PC-9 (cell line): ENCODE measurements at regions not wholly inside any gene's neighbourhood (a gene's known extent, or its start where the extent isn't known, plus 50 kb on each side); places are given as distances from the start of the nearest gene placed in this dataset.

ENCODE experiments used
- BruUV-seq: library from RNA; stranded (reverse); fragments of 400-500 nt; replicated peaks from 2 replicates; lab custom pipeline; 2021; lab: Mats Ljungman, UMichigan
- CTCF ChIA-PET: fragments of 300-600 bp; sonication (Branson Sonifier 250); formaldehyde crosslinking; loops from one replicate; lab custom pipeline; 2022; ENCODE audit warnings: antibody characterized with exemption; lab: Charles Lee
- POLR2A ChIA-PET: fragments of 300-600 bp; sonication (Branson Sonifier 250); formaldehyde crosslinking; loops from one replicate; lab custom pipeline; 2022; ENCODE audit warnings: antibody characterized with exemption; ENCODE audit not compliant: unreplicated experiment; lab: Charles Lee
- DNase-seq, 2 experiments: peaks; one replicate each; pipeline versions ENCODE4 v3.0.0 to v3.0.0-alpha.2; 2015 to 2022; ENCODE audit warnings: mixed read lengths in 1 of 2
- H2AFZ ChIP-seq: fragments of 200-600 bp; sonication (generic); 2 replicates; pipeline ENCODE4 v1.8.1; 2017; ENCODE audit warnings: antibody characterized with exemption
- H3F3A ChIP-seq: fragments of 200-600 bp; sonication (generic); 2 replicates; pipeline ENCODE4 v1.8.1; 2017; ENCODE audit warnings: antibody characterized with exemption, mild to moderate bottlenecking, low read depth; ENCODE audit not compliant: insufficient read depth
- H3K27ac ChIP-seq: fragments of 200-600 bp; sonication (generic); 2 replicates; pipeline ENCODE4 v1.6.1; 2016; ENCODE audit warnings: mixed run types
- H3K27me3 ChIP-seq: fragments of 200-600 bp; sonication (generic); 2 replicates; pipeline ENCODE4 v1.6.1; 2016; ENCODE audit warnings: low read depth, mixed run types; ENCODE audit not compliant: insufficient read depth
- H3K36me3 ChIP-seq: fragments of 200-600 bp; sonication (generic); 2 replicates; pipeline ENCODE4 v1.6.1; 2016; ENCODE audit warnings: low read depth, mixed run types
- H3K4me1 ChIP-seq: fragments of 200-600 bp; sonication (generic); replicated peaks from 2 replicates; pipeline ENCODE4 v1.6.1; 2016; ENCODE audit warnings: mixed run types; ENCODE audit not compliant: insufficient read depth
- H3K4me2 ChIP-seq: fragments of 200-600 bp; sonication (generic); 2 replicates; pipeline ENCODE4 v1.6.1; 2017; ENCODE audit warnings: mixed run types
- H3K4me3 ChIP-seq: fragments of 200-600 bp; sonication (generic); 2 replicates; pipeline ENCODE4 v1.6.1; 2016; ENCODE audit warnings: mixed run types
- H3K79me2 ChIP-seq: fragments of 200-600 bp; sonication (generic); 2 replicates; pipeline ENCODE4 v1.6.1; 2017; ENCODE audit warnings: low read depth, mixed run types
- H3K9me2 ChIP-seq: fragments of 200-600 bp; sonication (generic); 2 replicates; pipeline ENCODE4 v1.8.1; 2017; ENCODE audit warnings: mild to moderate bottlenecking; ENCODE audit not compliant: insufficient read depth
- H3K9me3 ChIP-seq: fragments of 200-600 bp; sonication (generic); 2 replicates; pipeline ENCODE4 v1.8.1; 2016; ENCODE audit warnings: low read depth; ENCODE audit not compliant: insufficient read depth
- H4K20me1 ChIP-seq: fragments of 200-600 bp; sonication (generic); 2 replicates; pipeline ENCODE4 v1.8.1; 2017; ENCODE audit not compliant: insufficient read depth
- EZH2 ChIP-seq: fragments of 200-600 bp; sonication (generic); IDR thresholded peaks from 2 replicates; pipeline ENCODE4 v1.8.0; 2017; ENCODE audit warnings: antibody characterized with exemption, low read depth
- intact Hi-C: fragments of 100-400 bp; cut with micrococcal nuclease; formaldehyde crosslinking; loops from one replicate; pipeline ENCODE4 v1.10.0; 2022; ENCODE audit not compliant: unreplicated experiment
- TF ChIP-seq, protein P1 (sequence below): fragments of 200-600 bp; sonication (generic); conservative IDR thresholded peaks from 2 replicates; pipeline ENCODE4 v1.6.1; 2017; ENCODE audit warnings: mixed run types, antibody characterized with exemption, mild to moderate bottlenecking, moderate library complexity

DNA sequence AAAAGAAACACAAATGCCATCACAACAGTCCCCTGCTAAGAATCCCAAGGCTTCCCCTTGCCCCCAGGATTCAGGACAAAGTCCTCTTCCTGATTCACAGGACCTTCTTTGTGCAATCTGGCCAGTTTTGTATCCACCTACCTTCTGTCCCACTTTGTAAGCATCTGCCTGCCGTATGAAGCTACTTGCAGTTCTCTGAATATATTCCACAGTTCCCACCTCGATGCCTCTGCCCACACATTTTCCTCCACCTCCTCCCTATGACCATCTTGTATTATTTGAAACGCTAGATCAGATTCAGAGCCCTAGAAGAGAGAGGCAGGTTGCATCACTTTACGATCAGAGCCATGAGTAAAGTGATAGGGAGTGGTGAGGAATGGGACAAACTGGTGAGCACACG is 159.2 kb upstream of the XYLT1 start:
- ChIA-PET POLR2A (no interaction called here), CTCF (no interaction called here)

DNA sequence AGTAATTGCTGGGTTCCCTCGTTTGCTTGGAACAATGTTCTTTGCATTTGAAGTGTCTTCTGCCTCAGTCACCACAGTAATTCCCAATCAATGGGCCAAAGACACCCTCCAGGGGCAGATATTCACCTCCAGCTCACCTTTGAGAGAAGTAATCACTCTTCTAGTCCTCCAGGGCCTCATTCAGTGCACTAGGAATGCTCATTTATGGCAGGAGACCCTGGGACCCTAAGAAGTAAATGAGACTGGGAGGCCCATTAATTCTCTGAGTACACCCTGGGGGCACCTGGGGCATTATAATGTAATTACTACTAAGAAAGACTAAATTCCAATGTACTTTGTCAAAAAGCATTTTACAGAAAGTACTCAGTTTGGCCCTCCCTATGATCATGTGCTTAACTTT is 158.2 kb upstream of the XYLT1 start:
- no TSS peak for BruUV-seq
- TF ChIP-seq, protein P1, sequence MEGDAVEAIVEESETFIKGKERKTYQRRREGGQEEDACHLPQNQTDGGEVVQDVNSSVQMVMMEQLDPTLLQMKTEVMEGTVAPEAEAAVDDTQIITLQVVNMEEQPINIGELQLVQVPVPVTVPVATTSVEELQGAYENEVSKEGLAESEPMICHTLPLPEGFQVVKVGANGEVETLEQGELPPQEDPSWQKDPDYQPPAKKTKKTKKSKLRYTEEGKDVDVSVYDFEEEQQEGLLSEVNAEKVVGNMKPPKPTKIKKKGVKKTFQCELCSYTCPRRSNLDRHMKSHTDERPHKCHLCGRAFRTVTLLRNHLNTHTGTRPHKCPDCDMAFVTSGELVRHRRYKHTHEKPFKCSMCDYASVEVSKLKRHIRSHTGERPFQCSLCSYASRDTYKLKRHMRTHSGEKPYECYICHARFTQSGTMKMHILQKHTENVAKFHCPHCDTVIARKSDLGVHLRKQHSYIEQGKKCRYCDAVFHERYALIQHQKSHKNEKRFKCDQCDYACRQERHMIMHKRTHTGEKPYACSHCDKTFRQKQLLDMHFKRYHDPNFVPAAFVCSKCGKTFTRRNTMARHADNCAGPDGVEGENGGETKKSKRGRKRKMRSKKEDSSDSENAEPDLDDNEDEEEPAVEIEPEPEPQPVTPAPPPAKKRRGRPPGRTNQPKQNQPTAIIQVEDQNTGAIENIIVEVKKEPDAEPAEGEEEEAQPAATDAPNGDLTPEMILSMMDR: no peak
- TF ChIP-seq EZH2: no peak
- H3K9me2 ChIP-seq: no peaks in the 10 kb centered on the region
- H3K4me3 ChIP-seq: no peak overlapping the region
- H3K4me1 ChIP-seq: no peaks in the 10 kb centered on the region
- DNase-seq: no peak
- H2AFZ ChIP-seq: no peak overlapping the region
- H3K36me3 ChIP-seq: no peaks in the 10 kb centered on the region
- POLR2A ChIA-PET: no interaction called here
- H3K27ac ChIP-seq: no peak overlapping the region
- H3F3A ChIP-seq: no peaks in the 10 kb centered on the region
- intact Hi-C loops: no loop called here
- H3K79me2 ChIP-seq: no peaks in the 10 kb centered on the region
- CTCF ChIA-PET: no interaction called here
- H4K20me1 ChIP-seq: no peaks in the 10 kb centered on the region
- no peaks in the 10 kb centered on the region; the same call in 1 of the 2 replicates for H3K27me3 ChIP-seq
- H3K9me3 ChIP-seq: 0 out of 2 replicates have a peak, but pooled peaks cover 6% of the 10 kb centered on the region
- H3K4me2 ChIP-seq: no peak overlapping the region

More for the DNA sequence above, 159.2 kb upstream of the XYLT1 start:
- TF ChIP-seq, protein P1: no peak
- TF ChIP-seq EZH2: no peak
- no TSS peak for BruUV-seq
- Histone ChIP-seq H3K9me3 (0 out of 2 replicates have a peak, but pooled peaks cover 6% of the 10 kb centered on the region), H3K4me1 (no peaks in the 10 kb centered on the region), H3K9me2 (no peaks in the 10 kb centered on the region), H3K27me3 (no peaks in the 10 kb centered on the region; the same call in 1 of the 2 replicates), H3K4me2 (no peak overlapping the region), H3K4me3 (no peak overlapping the region), H3K27ac (no peak overlapping the region), H2AFZ (no peak overlapping the region), H3F3A (no peaks in the 10 kb centered on the region), H3K36me3 (no peaks in the 10 kb centered on the region), H4K20me1 (no peaks in the 10 kb centered on the region), H3K79me2 (no peaks in the 10 kb centered on the region)
- no peak for DNase-seq
- intact Hi-C loops: no loop called here

DNA sequence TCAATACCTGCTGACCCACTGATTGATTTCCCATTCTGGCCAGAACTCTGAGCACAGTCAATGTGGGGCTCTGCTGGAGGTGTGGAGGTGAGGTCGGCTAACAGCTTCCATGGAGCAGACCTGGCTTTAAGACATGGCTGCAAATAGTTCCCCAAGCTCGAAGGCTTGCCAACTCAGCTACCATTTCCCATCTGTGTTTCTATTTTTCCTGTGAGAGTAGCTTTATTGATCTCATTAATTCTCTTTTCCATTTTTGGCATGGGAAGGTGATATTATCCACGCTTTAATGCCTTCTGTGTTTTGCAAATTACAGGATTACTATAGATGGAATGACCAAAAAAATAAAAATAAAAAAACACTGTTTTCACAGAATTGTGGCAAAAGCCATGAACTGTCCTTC is 151.6 kb upstream of the XYLT1 start:
- H3K36me3 ChIP-seq: no peaks in the 10 kb centered on the region
- TF ChIP-seq EZH2: no peak
- TF ChIP-seq, protein P1: no peak

More for the DNA sequence above, 151.6 kb upstream of the XYLT1 start:
- Histone ChIP-seq H3F3A (no peaks in the 10 kb centered on the region), H3K9me3 (0 out of 2 replicates have a peak, but pooled peaks cover 6% of the 10 kb centered on the region), H3K79me2 (no peaks in the 10 kb centered on the region), H3K27me3 (peaks cover 37% of the 10 kb centered on the region; the same call in 1 of the 2 replicates), H3K9me2 (no peaks in the 10 kb centered on the region), H3K27ac (no peak overlapping the region), H3K4me2 (no peak overlapping the region), H3K4me1 (no peaks in the 10 kb centered on the region), H4K20me1 (no peaks in the 10 kb centered on the region), H3K4me3 (no peak overlapping the region), H2AFZ (no peak overlapping the region)
- intact Hi-C loops: no loop called here
- no TSS peak for BruUV-seq
- no peak for DNase-seq
- ChIA-PET POLR2A (no interaction called here), CTCF (no interaction called here)
